Chondrocyte (in vitro differentiated cells): ENCODE measurements at regions not wholly inside any gene's neighbourhood (a gene's known extent, or its start where the extent isn't known, plus 50 kb on each side); places are given as distances from the start of the nearest gene placed in this dataset.

ENCODE experiments used
- DNase-seq: peaks from one replicate; pipeline ENCODE4 v3.0.0; 2021; ENCODE audit warnings: mixed read lengths, low spot score
- H3K27ac Mint-ChIP-seq: one replicate; pipeline ENCODE4 v1.8.0; 2021; ENCODE audit warnings: mild to moderate bottlenecking, moderate library complexity, mixed read lengths; ENCODE audit not compliant: unreplicated experiment
- H3K27me3 Mint-ChIP-seq: 2 replicates; pipeline ENCODE4 v1.8.0; 2021; ENCODE audit warnings: low read depth, mixed read lengths
- H3K36me3 Mint-ChIP-seq: 2 replicates; pipeline ENCODE4 v1.8.0; 2021; ENCODE audit warnings: low read depth, mixed read lengths
- H3K4me1 Mint-ChIP-seq: 2 replicates; pipeline ENCODE4 v1.8.0; 2021; ENCODE audit warnings: low read depth, mild to moderate bottlenecking, mixed read lengths
- H3K4me3 Mint-ChIP-seq: one replicate; pipeline ENCODE4 v1.8.0; 2021; ENCODE audit warnings: mild to moderate bottlenecking, moderate library complexity, mixed read lengths; ENCODE audit not compliant: unreplicated experiment
- H3K9me3 Mint-ChIP-seq: 2 replicates; pipeline ENCODE4 v1.8.0; 2021; ENCODE audit warnings: low read depth, mixed read lengths
- TF ChIP-seq, protein P1 (sequence below): fragments of 200-600 bp; sonication (generic); IDR thresholded peaks from 2 replicates; pipeline ENCODE4 v1.5.0; 2021; ENCODE audit warnings: antibody characterized with exemption, mild to moderate bottlenecking, moderate library complexity

DNA sequence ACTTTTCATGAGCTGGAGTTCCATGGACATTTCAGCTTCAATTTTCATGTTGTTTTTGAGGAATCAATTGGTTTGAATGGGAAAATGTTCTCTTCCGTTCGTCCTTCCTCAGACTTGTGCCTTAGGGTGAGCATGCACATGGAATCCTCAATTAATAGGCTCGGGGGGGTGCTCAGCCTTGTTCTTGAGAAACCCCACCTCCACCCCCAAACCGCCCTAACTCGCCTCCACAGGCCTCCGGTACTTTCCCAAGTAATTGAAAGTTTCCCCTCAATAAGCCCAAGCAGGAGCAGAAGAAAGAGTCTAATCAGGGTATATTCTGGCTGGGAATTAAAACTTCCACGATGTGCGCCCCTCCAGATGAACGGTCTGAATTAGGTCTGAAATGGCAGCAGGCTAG is 945.2 kb downstream of the GRID1 start:
- Mint-ChIP-seq H3K27ac (no peak overlapping the region), H3K27me3 (no peaks in the 10 kb centered on the region), H3K9me3 (no peaks in the 10 kb centered on the region), H3K4me3 (no peak overlapping the region), H3K36me3 (no peaks in the 10 kb centered on the region), H3K4me1 (no peaks in the 10 kb centered on the region)
- TF ChIP-seq, protein P1, sequence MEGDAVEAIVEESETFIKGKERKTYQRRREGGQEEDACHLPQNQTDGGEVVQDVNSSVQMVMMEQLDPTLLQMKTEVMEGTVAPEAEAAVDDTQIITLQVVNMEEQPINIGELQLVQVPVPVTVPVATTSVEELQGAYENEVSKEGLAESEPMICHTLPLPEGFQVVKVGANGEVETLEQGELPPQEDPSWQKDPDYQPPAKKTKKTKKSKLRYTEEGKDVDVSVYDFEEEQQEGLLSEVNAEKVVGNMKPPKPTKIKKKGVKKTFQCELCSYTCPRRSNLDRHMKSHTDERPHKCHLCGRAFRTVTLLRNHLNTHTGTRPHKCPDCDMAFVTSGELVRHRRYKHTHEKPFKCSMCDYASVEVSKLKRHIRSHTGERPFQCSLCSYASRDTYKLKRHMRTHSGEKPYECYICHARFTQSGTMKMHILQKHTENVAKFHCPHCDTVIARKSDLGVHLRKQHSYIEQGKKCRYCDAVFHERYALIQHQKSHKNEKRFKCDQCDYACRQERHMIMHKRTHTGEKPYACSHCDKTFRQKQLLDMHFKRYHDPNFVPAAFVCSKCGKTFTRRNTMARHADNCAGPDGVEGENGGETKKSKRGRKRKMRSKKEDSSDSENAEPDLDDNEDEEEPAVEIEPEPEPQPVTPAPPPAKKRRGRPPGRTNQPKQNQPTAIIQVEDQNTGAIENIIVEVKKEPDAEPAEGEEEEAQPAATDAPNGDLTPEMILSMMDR: no peak
- DNase-seq: no peak

DNA sequence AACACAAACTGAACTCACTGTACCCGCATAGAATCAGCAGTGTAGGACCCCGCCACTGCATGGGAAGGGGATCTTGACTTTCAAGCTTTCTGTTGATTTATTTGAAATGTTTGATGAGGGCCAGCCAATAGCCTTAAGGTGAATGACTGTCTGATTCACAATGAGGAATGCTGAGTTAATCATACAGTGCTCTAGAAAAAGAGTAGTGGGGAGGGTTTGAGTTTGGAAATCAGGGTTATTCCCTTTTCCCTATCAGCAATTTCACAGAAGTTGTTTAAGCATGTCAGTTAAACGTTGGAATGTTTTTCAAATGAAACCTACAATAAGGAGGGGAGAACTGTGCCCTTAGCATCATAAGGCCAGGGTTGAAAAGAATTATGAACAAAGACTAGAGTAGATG is 937.5 kb downstream of the GRID1 start:
- H3K27me3 Mint-ChIP-seq: no peaks in the 10 kb centered on the region
- no peak for DNase-seq
- no peaks in the 10 kb centered on the region for H3K9me3 Mint-ChIP-seq
- H3K4me1 Mint-ChIP-seq: no peaks in the 10 kb centered on the region
- TF ChIP-seq, protein P1: no peak
- H3K36me3 Mint-ChIP-seq: no peaks in the 10 kb centered on the region
- no peak overlapping the region for H3K27ac Mint-ChIP-seq
- no peak overlapping the region for H3K4me3 Mint-ChIP-seq

DNA sequence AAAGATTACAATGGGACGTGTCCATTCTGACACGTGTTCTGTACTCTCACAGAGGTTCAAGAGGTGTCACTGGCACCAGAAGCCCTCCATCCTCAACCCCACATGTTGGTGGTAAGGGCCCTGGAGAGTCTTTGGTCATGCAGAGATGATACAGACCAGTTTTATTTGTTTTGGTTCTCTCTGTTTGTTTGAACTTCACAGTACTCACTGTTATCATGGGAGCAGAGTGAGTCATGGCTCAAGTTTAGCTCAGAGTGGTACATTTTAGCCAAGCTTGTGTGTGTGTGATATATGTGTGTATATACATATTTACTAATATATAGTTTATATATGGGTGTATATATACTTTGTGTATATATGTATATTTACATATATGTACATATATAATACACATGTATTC is 935.6 kb downstream of the GRID1 start:
- Mint-ChIP-seq H3K36me3 (no peaks in the 10 kb centered on the region), H3K4me3 (no peak overlapping the region), H3K4me1 (no peaks in the 10 kb centered on the region), H3K9me3 (no peaks in the 10 kb centered on the region), H3K27ac (no peak overlapping the region), H3K27me3 (no peaks in the 10 kb centered on the region)
- no peak for DNase-seq
- TF ChIP-seq, protein P1: no peak

DNA sequence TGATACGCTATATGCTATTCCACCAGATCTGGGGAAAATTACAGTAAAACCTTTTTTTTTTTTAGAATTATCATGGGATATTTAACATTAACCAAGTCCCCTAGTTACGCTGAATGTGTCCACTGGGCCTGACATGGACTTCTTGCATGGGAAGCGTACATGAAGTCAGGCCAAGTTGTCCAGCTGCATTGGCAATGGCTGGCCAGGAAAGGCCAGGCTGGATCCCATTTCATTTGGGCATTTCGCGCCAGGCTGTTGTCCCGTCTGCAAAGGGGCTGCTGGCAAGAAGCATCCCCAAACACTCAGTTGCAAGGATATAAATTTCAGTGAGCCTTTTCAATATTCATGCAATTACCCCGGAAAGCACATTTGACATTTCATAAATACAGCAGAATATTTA is 933.3 kb downstream of the GRID1 start:
- no peaks in the 10 kb centered on the region for H3K9me3 Mint-ChIP-seq
- no peak overlapping the region for H3K4me3 Mint-ChIP-seq
- H3K4me1 Mint-ChIP-seq: no peaks in the 10 kb centered on the region
- H3K27me3 Mint-ChIP-seq: no peaks in the 10 kb centered on the region
- no peak overlapping the region for H3K27ac Mint-ChIP-seq
- no peak for DNase-seq
- H3K36me3 Mint-ChIP-seq: no peaks in the 10 kb centered on the region
- TF ChIP-seq, protein P1: no peak

DNA sequence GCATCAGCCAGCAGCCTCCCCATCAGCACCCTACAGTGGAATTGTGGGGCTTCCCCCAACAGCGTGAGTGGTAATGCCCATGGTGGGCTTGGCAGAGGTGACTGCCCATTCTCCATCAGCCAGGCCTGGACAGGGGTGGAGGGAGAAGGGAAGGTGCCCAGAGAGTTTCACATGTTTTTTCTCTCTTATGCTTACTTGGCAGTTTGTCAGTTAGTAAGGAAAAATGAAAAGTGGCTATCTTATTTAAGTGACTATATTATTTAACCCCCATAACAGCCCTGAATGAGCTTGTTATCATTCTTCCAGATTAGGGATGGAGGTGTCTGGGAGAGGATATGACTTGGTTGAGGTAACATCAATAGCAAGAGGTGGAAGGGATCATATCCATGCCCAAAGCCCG is 921.7 kb downstream of the GRID1 start:
- Mint-ChIP-seq H3K27me3 (no peaks in the 10 kb centered on the region), H3K9me3 (no peaks in the 10 kb centered on the region), H3K4me3 (no peak overlapping the region), H3K27ac (no peak overlapping the region), H3K36me3 (no peaks in the 10 kb centered on the region), H3K4me1 (peaks cover 11% of the 10 kb centered on the region)
- TF ChIP-seq, protein P1: no peak
- DNase-seq: no peak
